Heart right ventricle (tissue), 16 donors: ENCODE measurements at regions not wholly inside any gene's neighbourhood (a gene's known extent, or its start where the extent isn't known, plus 50 kb on each side); places are given as distances from the start of the nearest gene placed in this dataset.
"Not testable (repeated sequence)": the region's sequence is repeated elsewhere in the genome, so short reads cannot be mapped to it uniquely, and the experiment has no call there.

Experiments
- ATAC-seq, 8 donors: fragments of 200-7000 bp; cut with Tn5 transposase; one replicate each; pipeline ENCODE4 v1.9.1; 2020; ENCODE audit warnings: mild to moderate bottlenecking in 8 of 8, moderate library complexity in 8 of 8, moderate number of reproducible peaks in 1 of 8
- DNase-seq, 2 donors: peaks; one replicate each; pipeline ENCODE4 v3.0.0-alpha.2; 2020
- H3K27ac ChIP-seq, 10 donors: fragments of 200-600 bp; sonication (generic) in 2 of 10; one replicate each; pipeline versions ENCODE4 v1.5.0 to v1.8.0; 2020 to 2022; ENCODE audit warnings: mild to moderate bottlenecking in 3 of 10
- H3K27me3 ChIP-seq, 7 donors: fragments of 200-600 bp; one replicate each; pipeline ENCODE4 v1.8.0; 2021 to 2022; ENCODE audit warnings: mild to moderate bottlenecking in 2 of 7
- H3K36me3 ChIP-seq, 9 donors: fragments of 200-600 bp; sonication (generic) in 1 of 9; one replicate each; pipeline versions ENCODE4 v1.5.0 to v1.8.0; 2020 to 2022; ENCODE audit warnings: mild to moderate bottlenecking in 2 of 9
- H3K4me1 ChIP-seq, 9 donors: fragments of 200-600 bp; sonication (generic) in 1 of 9; one replicate each; pipeline versions ENCODE4 v1.5.0 to v1.8.0; 2020 to 2022; ENCODE audit warnings: mild to moderate bottlenecking in 4 of 9
- H3K4me3 ChIP-seq, 10 donors: fragments of 200-600 bp; sonication (generic) in 2 of 10; one replicate each; pipeline versions ENCODE4 v1.5.0 to v1.8.0; 2020 to 2022; ENCODE audit warnings: mild to moderate bottlenecking in 7 of 10, moderate library complexity in 2 of 10
- H3K9me3 ChIP-seq, 11 donors: fragments of 200-600 bp in 10 of 11; sonication (generic) in 2 of 11; one replicate each; pipeline versions ENCODE4 v1.5.0 to v1.8.0; 2013 to 2022; ENCODE audit warnings: mild to moderate bottlenecking in 2 of 11, control low read depth in 1 of 11, moderate library complexity in 1 of 11
- CTCF ChIP-seq, 9 donors: fragments of 200-600 bp; sonication (generic) in 2 of 9; IDR thresholded peaks; one replicate each; pipeline versions ENCODE4 v1.5.0 to v1.8.0; 2021 to 2022; ENCODE audit warnings: antibody characterized with exemption in 9 of 9, mild to moderate bottlenecking in 5 of 9, moderate library complexity in 1 of 9
- WGBS, 2 donors: extraction: QIAGEN DNeasy Blood & Tissue Kit; methylation state at CpG; one replicate each; pipeline ENCODE4 v1.1.7; 2013; ENCODE audit warnings: inconsistent platforms in 1 of 2; 5-methylcytosine and 5-hydroxymethylcytosine counted together
- intact Hi-C, 10 donors: fragments of 100-400 bp; cut with DNase I; formaldehyde crosslinking; loops; one replicate each; pipeline versions ENCODE4 v1.11.1 to v1.14.2; 2022
- donor health status: Arrhythmogenic right ventricular cardiomyopathy.
- donor health status: ischemic (EF 13 %, LVEDD 7.1; RV severe dilation, severe dysfunction).
- donor health status: healthy with polysubstance abuse.
- donor health status: DM: no; HTN: yes; CAD: no.
- donor health status: DM: no; HTN: no; CAD: no.
- donor health status: ischemic (EF 25% LVEDD 6.9; RV normal size, moderate dysfunction).
- donor health status: ischemic (EF 25% LVEDD 5.7; RV mildly dilated, moderate dysfunction).
- donor health status: healthy.
- donor health status: DM: yes; HTN: yes; CAD: no.
- donor health status: Ischemic cardiomyopathy.
- donor health status: ischemic (EF 35%, LVEDD 5.7; RV mildly dilated, moderate dysfunction).
- donor health status: nonischemic (EF 11% LVEDD 7.7; RV severe dilation, severe dysfunction).
- donor health status: DM: yes; HTN: yes; CAD: no.
- donor health status: PGD.
- donor health status: ischemic (EF 29% LVEDD 5.4; RV normal size, mild dysfunction).
- donor health status: nonischemic (EF 23%, LVEDD 6.1; RV moderate dilation, normal function).

GRCh38 chr14:84929834-84930233 is 600.1 kb upstream of the FLRT2 start:
- H3K36me3 ChIP-seq = no peaks in the 10 kb centered on the region
- no peak for DNase-seq
- no peak overlapping the region for H3K4me3 ChIP-seq
- TF ChIP-seq CTCF (IDR thresholded peaks at IDR 0.05) = no peak
- intact Hi-C loops = no loop called here
- H3K9me3 ChIP-seq = peaks cover 0 to 5% (median 0%) of the 10 kb centered on the region in 11 donors
- no peak for ATAC-seq
- no peak overlapping the region for H3K27ac ChIP-seq
- H3K4me1 ChIP-seq = peaks cover 0 to 15% (median 0%) of the 10 kb centered on the region in 9 donors
- no peaks in the 10 kb centered on the region for H3K27me3 ChIP-seq
- 72% methylated on average over 2 of the region's 2 CpGs for WGBS, 2 donors

- intact Hi-C loops = no loop called here
- ATAC-seq (no peak), DNase-seq (no peak)
- no peaks in the 10 kb centered on the region for H3K36me3 ChIP-seq
- no peak overlapping the region for H3K4me3 ChIP-seq
- TF ChIP-seq CTCF (IDR thresholded peaks at IDR 0.05) = no peak
- WGBS, 2 donors = 47 to 69% methylated on average over 2 of the region's 2 CpGs
- H3K27me3 ChIP-seq = no peaks in the 10 kb centered on the region
- peaks cover 0 to 8% (median 0%) of the 10 kb centered on the region in 11 donors for H3K9me3 ChIP-seq
- H3K27ac ChIP-seq = no peak overlapping the region
- H3K4me1 ChIP-seq = no peaks in the 10 kb centered on the region
These were observed 592.9 kb upstream of the FLRT2 start for GRCh38 chr14:84937016-84937415.

GRCh38 chr14:84937449-84937848 is 592.5 kb upstream of the FLRT2 start:
- H3K4me1 ChIP-seq = no peaks in the 10 kb centered on the region
- H3K9me3 ChIP-seq = peaks cover 0 to 8% (median 0%) of the 10 kb centered on the region in 11 donors
- no peak overlapping the region for H3K4me3 ChIP-seq
- intact Hi-C loops = no loop called here
- WGBS, 2 donors = 79 to 88% methylated on average over 2 of the region's 2 CpGs
- TF ChIP-seq CTCF (IDR thresholded peaks at IDR 0.05) = no peak
- no peaks in the 10 kb centered on the region for H3K36me3 ChIP-seq
- no peak overlapping the region for H3K27ac ChIP-seq
- no peaks in the 10 kb centered on the region for H3K27me3 ChIP-seq
- DNase-seq (no peak), ATAC-seq (peak in 1 of 8 donors; percentile 47)

- ATAC-seq, H3K9me3 ChIP-seq, H3K27me3 ChIP-seq, H3K4me1 ChIP-seq, H3K36me3 ChIP-seq, H3K4me3 ChIP-seq, DNase-seq, H3K27ac ChIP-seq, intact Hi-C loops: not testable (repeated sequence)
- WGBS, 2 donors = 91 to 94% methylated on average over 6 of the region's 6 CpGs
These were observed 585.0 kb upstream of the FLRT2 start for GRCh38 chr14:84944901-84945300.

GRCh38 chr14:84959851-84960520 is 570.0 kb upstream of the FLRT2 start:
- Histone ChIP-seq H3K36me3 (no peaks in the 10 kb centered on the region), H3K9me3 (peaks cover 0 to 10% (median 0%) of the 10 kb centered on the region in 11 donors), H3K4me3 (no peak overlapping the region), H3K4me1 (peaks cover 0 to 20% (median 6%) of the 10 kb centered on the region in 9 donors), H3K27me3 (no peaks in the 10 kb centered on the region), H3K27ac (no peak overlapping the region)
- DNase-seq (no peak), ATAC-seq (no peak)
- no peak for TF ChIP-seq CTCF (IDR thresholded peaks at IDR 0.05)
- intact Hi-C loops = no loop called here
- 70 to 72% methylated on average over 7 of the region's 7 CpGs for WGBS, 2 donors
